M059J (cell line): ENCODE measurements at regions not wholly inside any gene's neighbourhood (a gene's known extent, or its start where the extent isn't known, plus 50 kb on each side); places are given as distances from the start of the nearest gene placed in this dataset.

ENCODE experiments used
- DNase-seq: peaks from one replicate; pipeline ENCODE4 v3.0.0-alpha.2; 2012; ENCODE audit warnings: low read depth

- no peak for DNase-seq
Observed at GRCh38 chr6:156517088-156517487, 260.1 kb upstream of the ARID1B start.

DNA sequence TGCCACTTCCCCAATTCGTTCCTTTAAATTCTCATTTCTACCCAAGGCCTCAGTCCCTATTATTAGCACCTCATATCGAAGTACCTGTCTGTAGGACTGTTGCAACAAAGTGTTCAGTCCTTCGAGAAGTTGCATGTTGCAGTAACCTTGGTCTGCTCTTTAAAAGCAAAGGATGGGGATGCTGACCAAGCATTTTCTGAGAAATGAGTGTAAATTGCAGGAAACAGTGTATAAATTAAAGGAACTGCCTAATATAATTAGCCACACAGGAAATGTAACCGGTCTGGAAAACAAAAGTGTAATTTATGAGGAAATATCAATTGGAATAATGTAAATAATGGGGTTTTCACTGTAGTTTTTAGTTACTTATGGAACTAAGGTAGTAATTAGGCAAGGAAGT is 261.9 kb upstream of the ARID1B start:
- DNase-seq, result no peak

DNA sequence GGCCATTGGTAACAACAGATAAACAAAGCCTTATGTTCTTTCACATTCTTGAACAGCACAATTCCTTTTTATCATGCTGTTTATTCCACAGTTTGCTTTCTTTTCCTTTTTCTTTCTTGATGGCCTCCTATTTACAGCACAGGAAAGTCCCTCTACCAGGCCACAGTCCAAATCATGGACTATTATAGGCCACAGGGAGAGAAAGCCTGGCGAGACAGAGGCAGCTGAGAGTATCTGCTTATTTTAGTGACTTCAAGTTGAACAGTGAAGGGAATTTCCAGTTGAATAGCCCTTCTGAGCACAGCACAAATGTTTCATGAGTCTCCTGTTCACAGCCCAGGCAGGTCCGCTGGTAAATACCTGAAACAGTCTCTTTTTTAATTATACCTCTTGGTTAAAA is 263.7 kb upstream of the ARID1B start:
- no peak for DNase-seq

- DNase-seq, result no peak
Observed at GRCh38 chr6:156511570-156511969, 265.6 kb upstream of the ARID1B start.

GRCh38 chr6:156511051-156511450 is 266.1 kb upstream of the ARID1B start:
- no peak for DNase-seq

DNA sequence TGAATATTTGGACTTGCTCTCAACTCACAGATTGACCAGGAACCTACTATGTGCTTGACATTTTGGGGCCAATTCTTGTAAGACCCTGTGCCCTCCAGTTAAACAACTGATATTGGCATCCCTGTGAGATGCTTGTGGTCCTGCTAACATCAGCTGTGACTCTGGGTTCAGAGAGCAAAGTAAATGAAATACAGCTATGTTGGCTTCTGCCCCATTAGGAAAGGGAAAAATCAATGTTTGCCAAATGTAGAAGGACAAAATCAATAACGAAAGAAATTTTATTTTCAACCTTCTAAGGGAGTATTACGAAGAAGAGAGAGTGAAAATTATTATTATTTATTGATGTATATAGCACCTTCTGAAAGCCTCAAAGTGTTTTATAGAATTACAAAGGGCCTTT is 266.9 kb upstream of the ARID1B start:
- no peak for DNase-seq

DNA sequence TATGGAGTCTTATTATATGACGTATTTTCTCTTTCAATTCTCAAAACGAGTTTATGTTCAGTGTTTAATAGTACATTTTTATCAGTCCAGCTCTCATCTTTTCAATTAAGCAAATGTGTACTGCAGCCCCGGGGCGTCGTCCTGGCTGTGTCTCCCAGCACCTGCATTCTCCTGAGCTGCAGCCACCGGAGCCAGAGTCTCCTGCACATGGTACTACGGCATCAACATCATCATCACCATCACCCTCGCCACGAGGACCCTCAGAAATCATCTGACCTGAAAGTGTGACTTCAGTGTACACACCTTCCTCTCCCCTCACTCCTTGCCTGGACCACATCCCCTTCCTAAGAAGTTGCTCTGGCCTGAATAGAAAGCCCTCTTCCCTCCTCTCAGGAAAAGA is 267.7 kb upstream of the ARID1B start:
- no peak for DNase-seq

DNA sequence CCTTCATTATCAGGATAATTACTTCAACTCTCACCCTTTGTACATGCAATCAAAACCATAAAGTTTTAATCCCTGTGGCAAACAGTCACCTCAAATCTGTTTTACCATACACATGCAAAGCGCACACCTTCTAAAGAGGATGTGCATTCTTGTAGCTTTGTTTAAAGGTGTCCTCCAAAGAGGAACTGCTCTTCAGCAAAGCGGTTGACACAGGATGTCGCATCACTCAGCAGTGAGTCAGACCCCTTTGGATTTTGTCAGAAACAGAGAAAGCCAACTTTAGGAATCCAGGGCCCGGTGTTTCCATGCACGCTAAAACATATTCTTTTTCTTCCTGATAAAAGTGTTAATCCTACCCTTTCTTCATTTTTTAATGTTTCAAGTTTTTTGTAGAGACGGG is 268.3 kb upstream of the ARID1B start:
- peak; percentile 36 for DNase-seq

DNA sequence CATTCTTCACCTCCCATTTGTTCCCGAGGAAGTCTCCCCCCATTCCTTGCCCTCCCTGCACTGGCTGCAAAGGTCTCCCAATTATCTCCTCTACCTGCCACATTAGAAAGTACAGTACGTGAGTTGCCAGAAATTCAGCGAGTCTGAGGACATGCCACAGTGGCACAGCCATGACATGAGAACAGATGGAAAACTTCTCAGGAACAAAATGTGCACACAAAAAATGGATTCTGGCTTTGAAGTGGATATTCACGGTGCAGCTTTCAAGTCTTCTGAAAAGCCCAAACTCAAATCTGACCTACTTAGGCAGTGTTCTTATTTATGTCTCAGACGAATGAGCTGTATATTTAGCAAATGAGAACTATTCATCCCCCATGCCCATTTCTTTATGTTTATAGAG is 269.1 kb upstream of the ARID1B start:
- no peak for DNase-seq

- DNase-seq, result no peak
Observed at GRCh38 chr6:156507656-156508055, 269.5 kb upstream of the ARID1B start.

GRCh38 chr6:156507106-156507505 is 270.1 kb upstream of the ARID1B start:
- DNase-seq, result peak; percentile 5

DNA sequence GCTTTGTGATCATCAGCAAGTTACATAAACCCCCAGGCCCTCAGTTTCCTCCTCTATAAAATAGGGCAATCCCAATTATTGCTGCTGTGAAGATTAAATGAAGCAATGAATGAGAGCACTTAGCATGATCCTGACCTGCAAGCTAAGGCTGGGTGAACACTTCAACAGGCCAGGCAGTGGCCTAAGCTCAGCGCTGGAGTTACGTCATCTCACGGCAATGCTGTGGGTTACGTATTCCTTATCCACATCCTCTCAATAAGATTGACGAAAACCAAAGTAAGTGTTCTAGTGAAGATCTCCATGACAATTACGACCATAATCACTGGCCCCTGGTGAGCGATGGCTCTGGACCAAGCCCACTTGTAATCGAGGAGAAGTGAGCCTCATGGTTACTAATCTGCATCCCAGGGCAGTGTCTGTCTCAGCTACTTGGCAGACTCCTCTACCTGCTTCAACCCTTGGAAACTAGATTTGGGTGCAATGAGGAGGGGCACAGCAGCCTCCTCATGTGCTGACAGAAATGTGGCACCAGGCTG is 274.1 kb upstream of the ARID1B start:
- no peak for DNase-seq

GRCh38 chr6:156497618-156498017 is 279.6 kb upstream of the ARID1B start:
- no peak for DNase-seq

GRCh38 chr6:156487877-156488276 is 289.3 kb upstream of the ARID1B start:
- no peak for DNase-seq

DNA sequence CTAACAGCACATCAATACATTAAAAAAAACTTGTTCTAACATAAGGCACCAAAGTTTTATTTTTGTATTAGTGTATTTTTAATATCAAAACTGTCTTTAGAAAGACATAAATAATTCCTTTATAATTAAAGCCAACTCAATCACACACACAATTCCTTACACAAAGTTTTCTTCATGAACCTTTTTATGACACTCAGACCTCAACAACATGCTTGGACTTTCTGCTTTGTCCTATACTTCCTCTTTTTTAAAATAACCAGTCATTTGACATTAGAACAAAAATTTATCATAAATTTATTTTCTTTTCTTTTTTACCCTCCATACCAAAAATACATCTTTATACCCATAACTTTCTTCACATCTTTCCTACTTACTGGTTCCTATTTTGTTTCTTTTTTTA is 292.0 kb upstream of the ARID1B start:
- DNase-seq, result no peak

GRCh38 chr6:156474507-156475120 is 302.6 kb upstream of the ARID1B start:
- DNase-seq, result no peak

DNA sequence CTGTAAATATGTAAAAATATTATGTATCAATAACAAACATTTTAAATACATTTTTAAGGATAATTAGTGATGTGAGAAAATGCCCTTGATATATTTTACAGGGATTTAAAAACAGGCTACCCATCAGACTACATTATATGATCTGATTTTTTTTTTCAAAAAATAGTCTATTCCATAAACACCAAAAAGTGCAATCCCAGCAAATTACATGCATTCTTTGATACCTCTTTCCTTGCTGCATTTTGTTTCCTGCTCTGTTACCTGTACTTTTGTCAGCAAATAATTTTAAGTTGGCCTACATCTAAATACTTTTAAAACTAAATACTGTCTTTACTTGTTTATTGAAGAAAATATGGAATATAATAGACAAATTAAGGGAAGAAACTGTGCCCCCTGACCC is 306.2 kb upstream of the ARID1B start:
- DNase-seq, result no peak

GRCh38 chr6:156464100-156464878 is 312.9 kb upstream of the ARID1B start:
- no peak for DNase-seq

DNA sequence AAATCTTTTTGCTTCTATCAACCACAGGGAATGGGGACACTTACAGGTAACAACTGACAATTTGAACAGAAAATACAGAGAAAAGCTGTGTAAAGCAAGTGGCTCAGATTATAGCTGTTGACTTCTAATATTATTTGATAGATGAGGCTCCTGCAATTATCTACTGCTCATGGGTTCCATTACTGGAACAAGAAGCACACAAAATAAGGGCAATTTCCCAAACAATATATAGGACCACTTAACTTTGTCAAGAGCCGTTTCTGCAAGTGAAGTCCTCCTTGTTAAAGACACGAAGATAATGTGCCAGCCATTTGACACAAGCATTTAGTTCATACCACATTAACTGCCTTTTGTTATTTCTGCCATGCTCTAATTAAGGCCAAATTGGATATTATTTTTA is 315.5 kb upstream of the ARID1B start:
- no peak for DNase-seq

GRCh38 chr6:156457601-156458000 is 319.6 kb upstream of the ARID1B start:
- no peak for DNase-seq

GRCh38 chr6:156455847-156456246 is 321.3 kb upstream of the ARID1B start:
- no peak for DNase-seq

DNA sequence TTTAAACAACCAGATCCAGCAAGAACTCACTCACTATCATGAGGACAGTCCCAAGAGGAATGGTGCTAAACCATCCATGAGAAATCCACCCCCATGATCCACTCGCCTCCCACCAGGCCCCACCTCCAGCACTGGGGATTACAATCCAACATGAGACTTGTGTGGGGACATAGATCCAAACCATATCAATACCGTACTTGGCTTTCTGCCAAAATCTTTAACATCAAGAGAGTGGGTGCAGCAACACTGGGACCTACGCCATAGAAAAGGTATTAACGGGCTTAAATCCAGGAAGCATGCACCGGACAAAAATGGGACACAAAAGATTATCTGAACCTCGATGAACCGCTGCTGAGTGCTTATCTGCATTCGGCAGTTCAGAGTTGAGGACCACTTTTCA is 322.3 kb upstream of the ARID1B start:
- no peak for DNase-seq

DNA sequence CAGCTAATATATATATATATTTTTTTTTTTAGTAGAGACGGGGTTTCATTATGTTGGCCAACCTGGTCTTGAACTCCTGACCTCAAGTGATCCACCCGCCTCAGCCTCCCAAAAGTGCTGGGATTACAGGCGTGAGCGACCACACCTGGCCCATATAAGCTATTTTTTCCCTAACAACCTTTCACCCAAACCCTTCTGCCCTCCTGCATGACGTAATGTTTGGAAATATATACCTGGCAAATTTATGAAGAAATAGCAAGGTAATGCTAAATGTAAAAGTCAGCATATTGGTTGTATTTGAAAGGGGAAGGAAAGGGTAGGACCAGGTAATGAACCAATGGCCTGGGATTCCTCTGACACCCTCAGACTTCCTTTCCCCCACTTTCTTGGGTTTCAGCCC is 325.5 kb upstream of the ARID1B start:
- DNase-seq, result no peak

DNA sequence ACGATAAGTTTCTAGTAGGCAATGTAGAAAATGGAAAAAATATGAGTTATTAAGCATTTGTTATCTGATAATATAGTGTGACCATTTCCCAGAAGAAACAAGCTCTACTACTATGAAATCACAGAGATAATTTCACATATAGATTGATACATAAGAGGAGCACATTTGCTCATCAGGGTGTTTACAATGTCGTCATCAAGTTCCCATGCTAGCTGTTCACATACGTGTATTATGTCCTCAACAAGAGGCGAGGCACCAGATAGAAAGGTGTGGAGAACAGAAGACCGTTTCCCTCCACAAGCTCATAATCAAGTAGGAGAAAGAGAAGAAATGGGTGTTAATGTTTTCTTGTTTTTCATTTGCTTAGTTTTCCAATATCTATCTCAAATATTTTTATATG is 326.1 kb upstream of the ARID1B start:
- no peak for DNase-seq
